DMS153 treated with DMSO at 0.1 percent for 48 hours (cell line): ENCODE measurements at regions not wholly inside any gene's neighbourhood (a gene's known extent, or its start where the extent isn't known, plus 50 kb on each side); places are given as distances from the start of the nearest gene placed in this dataset.
"Not testable (repeated sequence)": the region's sequence is repeated elsewhere in the genome, so short reads cannot be mapped to it uniquely, and the experiment has no call there.

Experiments
- DNase-seq: peaks from one replicate; lab custom pipeline; 2025; ENCODE audit not compliant: unreplicated experiment; lab: John Stamatoyannopoulos, UW

DNA sequence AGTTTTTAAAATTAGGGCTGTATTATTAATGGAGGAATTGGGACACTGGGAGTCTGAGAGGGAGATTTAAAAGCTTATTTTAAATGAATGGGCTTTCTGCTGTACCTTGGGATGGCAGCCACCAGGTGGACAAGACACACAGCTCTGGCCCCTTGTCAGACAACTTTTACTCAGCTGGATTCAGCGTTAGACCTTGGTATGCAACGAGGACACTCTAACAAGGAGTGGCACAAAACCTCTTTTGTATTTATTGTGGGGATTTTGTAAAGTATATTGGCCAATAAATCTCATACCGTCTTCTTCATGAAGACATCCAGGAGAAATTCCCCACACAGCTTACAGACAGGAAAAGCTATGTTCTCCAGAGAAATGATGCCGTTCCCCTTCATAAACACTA, 105.7 kb downstream of the LCA5 start:
- DNase-seq = no peak

DNA sequence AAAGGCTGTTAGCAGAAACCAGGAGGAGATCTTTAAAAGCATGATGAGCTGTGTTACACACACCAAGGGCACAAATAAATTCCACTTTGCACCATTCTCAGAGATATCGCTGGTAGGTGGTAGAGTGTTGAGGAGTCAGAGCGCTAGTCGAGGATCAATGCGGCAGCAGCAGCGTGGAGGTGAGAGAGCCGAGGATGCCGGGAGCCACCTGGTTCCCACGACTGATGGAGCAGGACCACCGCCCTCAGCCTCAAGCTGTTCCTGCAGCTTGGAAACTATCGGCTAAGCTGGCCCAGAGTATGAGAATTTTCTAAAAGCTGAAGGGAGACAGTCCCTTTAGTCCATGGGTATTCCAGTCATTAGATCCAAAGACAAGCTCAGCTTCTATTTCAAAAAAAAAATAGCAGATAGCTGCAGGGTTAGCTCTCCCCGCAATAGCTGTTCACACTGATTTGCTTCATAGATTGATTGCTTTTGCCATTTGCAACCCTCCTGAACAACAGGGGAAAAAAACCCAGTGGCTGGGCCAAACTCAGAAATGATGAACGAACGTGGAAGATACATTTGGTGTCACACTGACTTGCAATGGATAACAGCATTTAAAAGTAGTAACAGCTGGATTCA, 106.2 kb downstream of the LCA5 start:
- no peak for DNase-seq

DNA sequence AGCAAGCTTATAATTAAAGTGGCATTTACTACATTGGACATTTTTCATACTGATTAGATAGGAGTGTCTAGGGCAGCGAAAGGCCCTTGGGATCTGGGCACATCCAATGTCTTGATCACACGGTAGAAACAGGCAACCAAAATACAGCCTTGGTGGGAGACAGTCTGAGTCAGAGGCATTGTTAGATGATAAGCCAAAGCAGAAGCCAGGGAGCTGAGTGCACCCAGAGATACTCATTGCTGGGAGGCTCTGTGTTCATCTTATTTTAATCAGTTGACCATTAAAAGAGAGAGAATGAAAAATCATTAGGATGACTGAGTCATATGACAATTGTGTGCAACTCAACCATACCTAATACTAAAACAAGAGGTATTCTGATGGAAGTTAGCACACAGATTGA, 109.5 kb downstream of the LCA5 start:
- no peak for DNase-seq

DNA sequence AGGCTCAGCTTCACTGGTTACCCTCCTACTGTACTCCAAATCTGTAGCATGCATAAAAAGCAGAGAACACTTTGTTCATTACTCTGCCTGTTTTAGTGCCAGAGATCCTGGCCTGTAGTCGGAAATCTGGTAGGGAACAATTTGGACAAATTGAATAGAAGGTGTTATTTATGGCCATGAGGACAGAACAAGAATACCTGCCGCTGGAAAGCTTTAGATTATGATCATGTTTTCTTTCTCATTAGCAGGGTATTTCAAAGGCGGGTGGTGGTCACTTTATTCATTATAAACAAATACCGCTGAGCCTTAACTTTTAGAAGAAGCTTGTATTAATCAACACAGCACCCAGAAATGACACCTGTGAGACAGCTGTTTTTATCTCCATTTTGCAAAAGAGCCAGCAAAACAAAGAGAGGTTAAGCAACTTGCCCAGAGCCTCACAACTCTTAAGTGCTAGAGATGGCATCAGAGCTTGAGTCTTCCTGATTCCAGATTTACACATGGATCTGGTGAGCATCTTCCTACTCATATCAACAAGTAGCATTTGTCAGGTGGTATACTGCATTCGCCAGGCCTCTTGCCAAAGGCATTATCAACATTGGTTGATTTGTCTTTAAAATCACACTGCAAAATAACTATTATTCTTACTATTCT, 110.5 kb downstream of the LCA5 start:
- DNase-seq = no peak

DNA sequence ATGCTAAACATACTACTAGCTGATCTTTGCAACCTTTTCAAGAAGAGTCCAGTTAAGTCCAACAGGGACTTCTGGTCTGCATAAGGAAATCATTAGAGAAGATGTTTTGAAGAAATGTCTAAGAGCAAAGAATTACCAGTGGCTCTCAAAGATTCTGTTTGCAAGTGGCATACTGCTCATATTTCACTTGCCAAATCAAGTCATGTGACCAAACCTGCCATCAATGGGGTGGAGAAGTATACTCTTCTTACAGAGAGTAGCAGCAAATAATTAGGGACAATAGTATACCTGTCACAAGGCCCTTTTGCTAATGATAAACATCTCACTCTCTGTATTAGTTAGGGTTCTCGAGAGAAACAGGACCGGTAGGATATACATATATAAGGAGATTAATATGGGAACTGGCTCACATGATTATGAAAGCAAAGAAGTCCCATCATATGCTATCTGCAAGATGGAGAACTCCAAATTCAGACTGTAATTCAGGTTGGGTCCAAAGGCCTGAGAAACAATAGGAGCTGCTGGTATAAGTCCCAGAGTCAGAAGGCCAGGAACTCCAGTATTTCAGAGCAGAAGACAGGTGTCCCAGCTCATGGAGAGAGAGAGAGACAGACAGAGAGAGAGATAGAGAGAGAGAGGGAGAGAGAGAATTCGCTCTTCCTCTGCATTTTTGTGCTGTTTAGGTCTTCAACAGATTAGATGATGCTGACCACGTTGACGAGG, 111.5 kb downstream of the LCA5 start:
- DNase-seq = peak; percentile 60

DNA sequence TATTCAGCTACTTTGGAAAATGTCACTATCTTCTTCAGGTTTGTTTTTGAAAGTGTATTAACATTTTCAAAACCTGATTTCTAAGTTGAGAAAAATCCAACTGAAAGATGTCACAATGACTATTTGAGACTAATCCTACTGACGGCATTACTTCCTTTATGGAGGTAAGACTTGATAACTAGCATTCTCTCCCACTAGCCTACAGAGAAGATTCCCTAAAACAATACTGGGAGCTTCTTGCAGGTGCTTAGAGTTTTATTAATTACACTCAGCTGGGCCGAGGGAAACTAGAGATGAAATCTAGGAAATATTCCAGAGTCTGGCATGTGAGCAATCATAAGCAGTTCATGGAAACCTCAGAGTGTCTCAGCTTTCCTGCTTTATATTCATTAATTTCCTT, 114.0 kb downstream of the LCA5 start:
- no peak for DNase-seq

DNA sequence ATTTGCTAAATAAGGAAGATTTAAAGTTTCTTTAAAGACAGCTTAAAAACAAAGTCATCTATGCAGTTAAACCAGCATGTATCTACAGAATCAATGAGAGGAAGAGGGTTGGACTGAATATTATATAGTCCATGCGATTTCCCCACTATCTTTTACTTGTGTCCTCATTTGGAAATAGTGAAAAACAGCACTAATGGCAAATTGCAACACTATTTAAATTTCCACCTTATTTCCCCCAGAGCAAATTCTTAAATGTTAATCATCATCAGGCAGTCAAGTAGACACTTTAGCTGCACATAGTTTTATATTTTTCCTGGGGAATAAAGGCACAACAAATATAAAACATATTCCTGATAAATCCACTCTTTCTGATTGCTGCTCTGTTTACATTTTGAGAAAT, 114.6 kb downstream of the LCA5 start:
- no peak for DNase-seq

DNA sequence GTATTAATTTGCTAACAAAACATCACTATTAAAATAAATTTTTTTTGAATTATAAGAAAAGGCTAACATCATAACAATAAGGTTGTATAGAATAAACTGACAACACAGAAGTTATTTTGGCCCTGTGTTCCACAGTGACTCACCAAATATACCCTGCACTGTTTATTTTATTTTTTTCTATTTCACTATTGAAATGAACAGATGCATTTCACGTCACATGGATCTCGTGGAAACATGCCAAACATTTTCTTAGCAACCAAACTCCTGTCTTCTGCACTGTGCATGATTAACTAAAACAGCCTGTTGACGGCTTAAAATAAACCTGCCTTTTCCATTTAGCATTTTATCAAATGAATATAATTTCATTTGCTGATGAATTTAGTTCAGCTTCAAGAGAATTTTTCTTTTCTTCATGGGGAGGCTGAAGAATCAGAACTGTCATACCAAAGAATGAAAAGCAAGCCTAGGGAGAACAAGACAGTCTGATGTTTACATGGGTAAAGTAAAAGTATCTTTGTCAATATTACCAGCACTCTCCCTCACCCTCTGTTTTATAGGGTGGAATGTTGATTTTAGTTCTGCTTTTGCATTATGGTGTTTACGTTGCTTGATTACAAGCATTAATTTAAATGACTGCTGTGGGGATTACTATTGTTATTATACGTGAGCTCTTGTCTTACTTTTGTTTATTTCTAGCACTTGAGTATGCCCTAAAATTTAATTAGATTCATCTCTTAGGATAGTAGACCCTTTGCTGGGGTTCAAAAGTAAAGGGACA, 115.3 kb downstream of the LCA5 start:
- peak; percentile 97 for DNase-seq

DNA sequence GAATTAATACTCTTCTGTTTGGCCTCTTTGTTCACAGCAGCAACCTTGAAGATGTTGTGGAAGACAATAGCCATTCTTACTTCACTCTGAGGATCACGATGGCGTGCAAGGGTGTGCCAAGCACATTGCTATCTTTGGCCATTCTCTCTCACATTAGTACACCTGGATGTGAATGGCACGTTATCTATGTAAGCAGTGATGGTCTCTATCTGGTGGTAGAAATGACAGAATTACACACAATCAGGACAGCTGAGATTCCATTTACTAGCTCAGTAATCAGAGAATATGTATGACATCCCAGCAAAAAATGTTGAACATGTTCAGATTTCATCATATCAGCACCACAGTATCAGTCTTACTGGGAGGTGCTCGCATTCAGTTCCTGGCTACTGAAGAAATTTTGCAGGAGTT, 116.2 kb downstream of the LCA5 start:
- peak; percentile 21 for DNase-seq

DNA sequence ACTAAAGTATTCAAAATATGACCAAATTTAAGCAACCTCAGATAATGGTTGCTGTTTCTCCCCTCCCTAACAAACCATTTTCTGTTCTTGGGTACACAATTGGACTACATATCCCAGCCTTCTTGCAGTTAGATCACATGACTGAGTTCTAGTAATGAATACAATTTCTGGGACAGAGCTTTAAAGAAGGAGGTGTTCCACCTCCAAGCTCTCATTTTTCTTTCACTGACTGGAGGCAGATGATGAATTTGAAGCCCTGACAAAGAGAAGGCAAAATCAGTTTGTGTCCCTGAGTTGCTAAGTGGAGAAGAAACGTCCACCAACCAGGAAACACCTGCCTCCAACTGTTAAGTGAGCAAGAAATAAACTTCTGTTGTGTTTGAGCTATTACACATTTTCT, 117.2 kb downstream of the LCA5 start:
- DNase-seq = peak; percentile 63

DNA sequence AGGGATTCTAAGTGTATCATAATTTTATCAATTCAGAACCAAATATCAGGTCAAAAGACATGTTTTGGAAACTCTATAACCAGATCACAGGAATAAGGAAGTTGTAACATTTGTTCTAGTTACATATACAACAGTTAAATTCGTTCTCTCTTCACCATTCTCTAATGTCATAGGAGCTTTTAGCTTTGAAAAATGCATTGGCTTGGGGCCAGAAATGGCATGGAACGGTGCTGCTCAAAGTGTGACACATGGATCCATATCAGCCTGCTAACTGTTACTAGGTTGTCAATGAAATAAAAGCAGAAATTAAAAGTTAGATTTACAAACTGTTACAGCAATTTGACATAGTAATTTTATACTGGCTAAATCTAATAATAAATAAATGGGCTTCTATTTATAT, 120.3 kb downstream of the LCA5 start:
- peak; percentile 21 for DNase-seq

DNA sequence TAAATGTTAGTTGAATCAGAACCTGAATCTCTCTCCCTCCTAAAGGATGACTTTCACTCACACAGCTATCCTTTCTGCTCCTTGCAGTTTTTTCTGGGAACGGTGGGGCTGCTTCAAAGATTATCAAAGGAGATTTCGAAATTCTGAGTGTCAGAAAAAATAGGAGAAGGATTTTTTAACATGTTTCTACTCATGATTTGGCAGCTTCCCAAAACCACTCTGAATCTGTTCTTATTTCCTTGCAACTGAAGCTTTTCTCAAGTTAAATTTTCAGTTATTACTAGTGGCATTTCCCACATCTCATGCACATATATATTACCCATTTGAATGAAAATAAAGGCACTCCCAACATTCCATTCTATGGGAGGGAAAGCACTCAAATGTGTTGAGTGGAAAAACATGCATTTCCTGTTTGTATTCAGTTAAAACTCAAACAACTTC, 123.6 kb downstream of the LCA5 start:
- DNase-seq = no peak

DNA sequence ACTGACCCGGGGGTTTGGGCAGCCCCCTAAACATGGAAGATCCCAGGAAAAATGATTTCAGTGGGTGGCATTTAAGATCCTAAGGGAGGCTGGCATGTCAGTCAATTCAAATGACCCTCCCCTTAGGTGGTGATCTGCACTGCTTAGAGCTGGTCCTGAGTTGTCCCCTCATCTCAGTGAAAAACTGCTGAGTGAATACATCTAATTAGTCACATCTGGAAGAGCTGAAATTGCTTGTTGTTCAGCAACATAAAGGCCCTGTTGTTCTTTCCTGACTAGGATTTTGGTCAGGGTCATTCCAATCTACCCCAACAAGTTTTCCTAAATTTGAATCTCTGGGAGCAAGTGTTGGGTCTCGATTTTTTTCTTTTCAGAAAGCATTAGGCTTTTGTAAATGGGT, 126.4 kb downstream of the LCA5 start:
- no peak for DNase-seq

DNA sequence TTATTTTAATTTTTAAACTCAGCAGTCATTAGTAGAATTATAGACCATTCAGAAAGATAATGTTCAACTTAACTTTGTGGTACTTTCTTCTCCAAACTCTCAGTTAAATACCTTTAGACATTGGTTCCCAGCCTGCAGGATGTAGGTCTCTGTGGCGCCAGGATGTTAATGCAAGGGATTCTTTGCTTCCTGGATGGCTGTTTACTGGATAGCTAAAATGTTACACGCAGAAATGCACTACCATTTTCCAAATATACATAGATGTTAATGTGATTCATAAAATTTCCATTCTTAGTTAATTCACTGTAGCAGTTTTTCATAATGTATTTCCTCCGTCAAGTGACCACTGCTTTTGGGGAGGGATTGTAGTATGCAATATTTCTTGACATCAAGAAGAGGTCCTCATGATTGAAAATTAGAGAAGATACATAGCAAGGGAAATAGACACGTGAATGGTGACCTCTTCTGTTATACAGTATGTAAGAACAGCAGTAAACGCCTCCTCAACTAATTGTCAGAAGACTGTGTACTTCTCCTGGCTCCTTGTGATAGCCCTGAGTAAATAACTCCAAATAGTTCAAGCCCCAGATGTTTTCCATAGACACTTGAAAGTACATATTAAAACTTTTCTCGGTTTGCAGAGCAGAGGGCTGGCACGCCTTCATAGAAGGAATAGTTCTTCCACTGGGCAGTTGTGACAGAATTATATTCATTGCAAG, 128.8 kb downstream of the LCA5 start:
- DNase-seq = no peak

DNA sequence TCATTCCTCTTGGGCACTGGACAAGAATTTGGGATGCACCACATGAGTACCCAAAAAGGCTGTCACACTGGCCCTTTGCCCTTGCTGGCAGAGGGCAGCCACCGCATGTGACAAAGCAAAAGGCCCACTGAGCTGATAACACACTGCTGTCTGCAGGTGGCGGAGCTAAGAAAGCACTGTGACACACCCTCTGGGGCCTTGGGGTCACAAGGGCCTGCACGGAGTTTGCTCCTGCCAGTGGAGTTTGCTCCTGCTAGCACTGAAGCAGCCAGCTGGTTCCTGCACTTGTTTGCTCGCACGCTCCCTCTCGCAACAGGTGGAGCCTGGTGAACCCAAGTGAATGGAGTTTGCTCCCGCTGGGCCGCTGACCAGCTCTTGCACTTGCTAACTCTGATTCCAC, 132.6 kb downstream of the LCA5 start:
- DNase-seq = no peak

DNA sequence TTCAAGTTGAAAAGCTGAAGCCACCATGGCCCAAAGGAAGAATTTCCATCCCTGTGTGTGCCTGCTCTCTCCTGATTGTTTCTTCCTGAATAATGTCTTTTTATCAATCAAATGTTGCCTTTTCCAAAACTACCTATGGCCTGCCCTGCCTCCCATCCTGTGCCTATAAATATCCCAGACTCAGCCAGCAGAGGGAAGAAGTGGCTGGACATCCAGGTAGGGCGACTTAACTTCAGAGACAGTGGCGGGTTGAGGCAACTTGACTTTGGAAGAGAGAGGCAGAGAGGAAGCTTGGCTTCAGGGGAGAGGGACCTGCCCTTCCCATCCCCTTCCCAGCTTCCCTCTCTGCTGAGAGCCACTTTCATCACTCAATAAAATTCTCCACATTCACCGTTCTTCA, 133.0 kb downstream of the LCA5 start:
- no peak for DNase-seq

DNA sequence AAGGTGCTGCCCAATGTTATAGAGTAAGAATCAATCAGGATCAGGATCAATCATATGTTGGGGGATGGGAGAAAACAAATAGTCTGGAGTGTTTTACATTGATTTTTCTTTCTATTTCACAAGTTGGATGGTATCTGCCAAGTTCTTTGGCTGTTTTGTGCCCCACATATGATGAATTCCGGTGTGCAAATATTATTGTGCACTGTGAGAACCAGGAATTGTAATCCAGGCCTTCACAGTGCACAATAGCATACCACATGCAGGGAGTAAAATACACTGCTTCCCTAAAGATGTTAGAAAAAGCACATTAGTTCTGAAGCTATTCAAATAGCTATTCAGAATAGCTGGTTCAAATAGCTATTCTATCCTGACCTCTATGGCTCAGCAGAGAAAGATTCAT, 133.7 kb downstream of the LCA5 start:
- DNase-seq = no peak

DNA sequence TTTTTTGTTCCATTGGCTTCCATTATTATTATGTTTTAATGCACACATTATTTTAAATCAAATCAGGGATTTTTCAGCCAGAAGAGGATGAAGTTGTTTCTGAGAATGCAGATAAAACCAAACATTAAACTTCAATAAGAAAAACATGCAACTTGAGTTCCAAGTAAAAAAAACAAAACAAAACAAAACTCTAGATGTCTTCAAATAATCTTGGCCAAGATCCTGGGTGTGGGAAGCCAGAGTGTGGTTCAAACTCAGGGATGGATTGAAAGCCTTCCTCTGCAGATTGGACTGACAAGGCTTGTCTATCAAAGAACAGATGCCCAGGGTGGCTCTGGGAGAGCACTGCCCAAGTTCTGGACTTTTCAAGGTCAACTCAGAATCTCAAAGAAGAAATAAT, 134.1 kb downstream of the LCA5 start:
- no peak for DNase-seq

DNA sequence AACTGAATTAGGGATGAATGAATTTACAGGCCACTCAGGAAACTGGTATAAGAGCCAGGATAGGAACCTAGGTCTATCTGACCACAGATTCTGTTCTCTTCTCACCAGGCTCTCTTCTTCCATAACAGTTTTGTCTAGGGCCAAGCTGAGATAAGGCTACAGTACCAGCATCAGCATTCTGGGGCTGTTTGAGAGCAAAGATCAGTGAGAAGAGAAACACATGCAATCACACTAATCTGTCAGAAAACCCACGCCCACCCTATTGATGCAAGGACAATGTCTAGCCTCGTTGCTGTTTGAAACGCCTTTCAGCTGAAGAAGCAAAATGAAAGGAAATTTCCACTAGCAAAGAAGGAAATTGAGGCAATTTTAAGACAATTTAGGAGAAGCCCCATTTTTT, 137.7 kb downstream of the LCA5 start:
- DNase-seq = no peak

DNA sequence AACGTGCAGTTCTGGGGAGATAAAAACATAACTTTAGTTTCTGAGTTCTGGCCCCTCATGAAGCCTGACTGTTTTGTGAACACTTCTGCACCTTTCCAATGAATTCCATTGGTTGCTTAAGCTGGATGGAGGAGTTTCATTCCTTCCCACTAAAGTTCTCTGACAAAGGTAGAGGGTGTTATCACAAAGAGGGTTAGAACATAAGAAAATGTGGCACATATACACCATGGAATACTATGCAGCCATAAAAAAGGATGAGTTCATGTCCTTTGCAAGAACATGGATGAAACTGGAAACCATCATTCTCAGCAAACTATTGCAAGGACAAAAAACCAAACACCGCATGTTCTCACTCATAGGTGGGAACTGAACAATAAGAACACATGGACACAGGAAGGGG, 138.6 kb downstream of the LCA5 start:
- not testable (repeated sequence) for DNase-seq

DNA sequence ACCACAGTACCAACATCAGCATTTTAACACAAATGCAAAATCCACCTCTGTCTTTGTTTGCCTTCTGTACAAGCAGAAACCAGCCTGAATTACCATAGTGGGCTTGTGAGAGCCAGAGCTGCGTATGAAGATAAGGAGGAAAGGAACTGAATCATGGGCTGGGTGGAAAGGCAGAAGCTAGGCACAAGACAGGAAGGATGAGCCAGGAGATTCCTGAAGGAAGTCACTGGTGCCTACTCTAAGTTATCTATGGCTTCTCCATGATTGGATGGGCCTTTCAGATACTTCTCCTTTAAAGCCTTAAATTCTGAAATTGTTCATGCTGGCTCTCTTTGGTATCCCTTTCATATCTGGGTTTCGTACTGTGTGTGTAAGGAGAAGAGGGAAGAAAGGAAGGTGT, 140.6 kb downstream of the LCA5 start:
- DNase-seq = no peak
